SU-DHL-6 (cell line): ENCODE measurements at regions not wholly inside any gene's neighbourhood (a gene's known extent, or its start where the extent isn't known, plus 50 kb on each side); places are given as distances from the start of the nearest gene placed in this dataset.
"Not testable (repeated sequence)": the region's sequence is repeated elsewhere in the genome, so short reads cannot be mapped to it uniquely, and the experiment has no call there.

Experiments used
- H2AFZ ChIP-seq: fragments of 200-600 bp; sonication (generic); 2 replicates; pipeline ENCODE4 v1.6.1; 2014; ENCODE audit warnings: low read depth, mild to moderate bottlenecking, moderate library complexity, mixed read lengths, antibody characterized with exemption, low read length; ENCODE audit not compliant: severe bottlenecking
- H3F3A ChIP-seq: fragments of 200-600 bp; shearing (Covaris generic); 2 replicates; pipeline ENCODE4 v1.6.0; 2016; ENCODE audit warnings: antibody characterized with exemption, mild to moderate bottlenecking; ENCODE audit not compliant: insufficient read depth
- H3K27ac ChIP-seq: fragments of 200-600 bp; sonication (generic); 2 replicates; pipeline ENCODE4 v1.5.1; 2016; ENCODE audit warnings: low read depth, mild to moderate bottlenecking, low read length, moderate library complexity, mixed read lengths
- H3K27me3 ChIP-seq: fragments of 200-600 bp; sonication (generic), shearing (Covaris generic); 2 replicates; pipeline ENCODE4 v1.6.0; 2014; ENCODE audit warnings: mild to moderate bottlenecking, low read length
- H3K36me3 ChIP-seq: fragments of 200-600 bp; sonication (generic); 2 replicates; pipeline ENCODE4 v1.6.1; 2014; ENCODE audit warnings: mild to moderate bottlenecking, low read length, mixed read lengths
- H3K4me2 ChIP-seq: fragments of 300-600, 200-600 bp; shearing (Covaris generic), sonication (generic); 2 replicates; pipeline ENCODE4 v1.6.0; 2014; ENCODE audit warnings: low read length, low read depth, mild to moderate bottlenecking; ENCODE audit not compliant: poor library complexity, severe bottlenecking
- H3K4me3 ChIP-seq: fragments of 200-600 bp; sonication (generic); 2 replicates; pipeline ENCODE4 v1.5.1; 2014; ENCODE audit warnings: antibody characterized with exemption, low read length, mild to moderate bottlenecking, mixed read lengths; ENCODE audit not compliant: insufficient read depth, poor library complexity, severe bottlenecking
- H3K79me2 ChIP-seq: fragments of 200-600 bp; sonication (generic); 2 replicates; pipeline ENCODE4 v1.6.1; 2014; ENCODE audit warnings: mild to moderate bottlenecking, low read length, moderate library complexity; ENCODE audit not compliant: insufficient read depth
- H3K9ac ChIP-seq: fragments of 200-600 bp; sonication (generic); 2 replicates; pipeline ENCODE4 v1.7.0; 2014; ENCODE audit warnings: mild to moderate bottlenecking, low read length
- H3K9me2 ChIP-seq: fragments of 200-600 bp; sonication (generic); replicated peaks from 2 replicates; pipeline ENCODE4 v1.6.1; 2014; ENCODE audit warnings: low read length; ENCODE audit not compliant: insufficient read depth
- H3K9me3 ChIP-seq: fragments of 200-600 bp; sonication (generic); 2 replicates; pipeline ENCODE4 v1.6.1; 2014; ENCODE audit warnings: low read length, mixed read lengths; ENCODE audit not compliant: insufficient read depth
- H4K20me1 ChIP-seq: fragments of 200-600 bp; sonication (generic); 2 replicates; pipeline ENCODE4 v1.6.1; 2014; ENCODE audit warnings: low read depth, mild to moderate bottlenecking, antibody characterized with exemption, low read length, moderate library complexity, mixed read lengths
- CTCF ChIP-seq: fragments of 200-600 bp; sonication (generic); IDR thresholded peaks from one replicate; pipeline ENCODE4 v1.5.1; 2017; ENCODE audit warnings: antibody characterized with exemption, mild to moderate bottlenecking, low read length, moderate library complexity; ENCODE audit not compliant: insufficient read depth, poor library complexity, severe bottlenecking
- EZH2phosphoT487 ChIP-seq: fragments of 200-600 bp; sonication (generic), shearing (Covaris generic); conservative IDR thresholded peaks from 2 replicates; pipeline ENCODE4 v1.6.1; 2018; ENCODE audit warnings: mild to moderate bottlenecking, antibody characterized with exemption, low read length, moderate library complexity, mixed read lengths

GRCh38 chrX:64570204-64570603, 175.0 kb upstream of the MTMR8 start:
- no peak overlapping the region for H3K4me3 ChIP-seq
- no peaks in the 10 kb centered on the region for H3K27me3 ChIP-seq
- no peak overlapping the region for H3K4me2 ChIP-seq
- H3K9ac ChIP-seq, result no peak overlapping the region
- no peaks in the 10 kb centered on the region for H3F3A ChIP-seq
- no peaks in the 10 kb centered on the region for H3K79me2 ChIP-seq
- peak; percentile 16 for TF ChIP-seq CTCF
- no peak for TF ChIP-seq EZH2phosphoT487
- no peaks in the 10 kb centered on the region for H3K36me3 ChIP-seq
- H3K9me3 ChIP-seq, result no peaks in the 10 kb centered on the region
- H4K20me1 ChIP-seq, result no peaks in the 10 kb centered on the region
- no peak overlapping the region for H3K27ac ChIP-seq
- no peaks in the 10 kb centered on the region for H3K9me2 ChIP-seq
- H2AFZ ChIP-seq, result no peak overlapping the region

- not testable (repeated sequence) for H3F3A ChIP-seq, H4K20me1 ChIP-seq, H3K4me3 ChIP-seq, H3K9me3 ChIP-seq, H3K79me2 ChIP-seq, H3K4me2 ChIP-seq, H3K36me3 ChIP-seq, H2AFZ ChIP-seq, H3K27ac ChIP-seq, H3K27me3 ChIP-seq, H3K9ac ChIP-seq, H3K9me2 ChIP-seq
Measured at GRCh38 chrX:64565348-64565747, 170.1 kb upstream of the MTMR8 start.

GRCh38 chrX:64549236-64549635, 154.0 kb upstream of the MTMR8 start:
- H3K9ac ChIP-seq, H3K27ac ChIP-seq, H2AFZ ChIP-seq, H3K36me3 ChIP-seq, H3K4me2 ChIP-seq, H3F3A ChIP-seq, H3K9me3 ChIP-seq, H3K9me2 ChIP-seq, H3K79me2 ChIP-seq, H3K4me3 ChIP-seq, H4K20me1 ChIP-seq, H3K27me3 ChIP-seq: not testable (repeated sequence)

- Histone ChIP-seq H3K79me2 (no peaks in the 10 kb centered on the region), H3K9me2 (no peaks in the 10 kb centered on the region), H3K27ac (no peak overlapping the region), H3K36me3 (no peaks in the 10 kb centered on the region), H3F3A (no peaks in the 10 kb centered on the region), H2AFZ (no peak overlapping the region), H3K4me2 (no peak overlapping the region), H3K4me3 (no peak overlapping the region), H3K9ac (no peak overlapping the region), H3K27me3 (no peaks in the 10 kb centered on the region), H4K20me1 (no peaks in the 10 kb centered on the region), H3K9me3 (no peaks in the 10 kb centered on the region)
- no peak for TF ChIP-seq CTCF
Measured at GRCh38 chrX:64536736-64537135, 141.5 kb upstream of the MTMR8 start.
